ENCODE measurements at regions not wholly inside any gene's neighbourhood (a gene's known extent, or its start where the extent isn't known, plus 50 kb on each side); places are given as distances from the start of the nearest gene placed in this dataset.

GRCh38 chr2:176895158-176895557 lies 317.4 kb upstream of the HNRNPA3 start:
- TF ChIP-seq CTCF (IDR thresholded peaks at IDR 0.05) (no peak), POLR2AphosphoS5 (IDR thresholded peaks at IDR 0.05) (no peak)

Measured in stomach (tissue), 4 donors.